Testis (tissue), 2 donors: ENCODE measurements at regions not wholly inside any gene's neighbourhood (a gene's known extent, or its start where the extent isn't known, plus 50 kb on each side); places are given as distances from the start of the nearest gene placed in this dataset.

Experiments used
- CTCF ChIP-seq, 3 experiments: fragments of 450-650 bp in 2 of 3; fragments of 200-600 bp in 1 of 3; sonication (generic) in 1 of 3; IDR thresholded peaks; one replicate each; pipeline ENCODE4 v1.5.1; 2016 to 2019; ENCODE audit warnings: antibody characterized with exemption in 3 of 3, mild to moderate bottlenecking in 2 of 3, moderate library complexity in 1 of 3
- POLR2A ChIP-seq: fragments of 450-650 bp; IDR thresholded peaks from one replicate; pipeline ENCODE4 v1.6.1; 2017; ENCODE audit warnings: antibody characterized with exemption, mild to moderate bottlenecking, moderate library complexity

DNA sequence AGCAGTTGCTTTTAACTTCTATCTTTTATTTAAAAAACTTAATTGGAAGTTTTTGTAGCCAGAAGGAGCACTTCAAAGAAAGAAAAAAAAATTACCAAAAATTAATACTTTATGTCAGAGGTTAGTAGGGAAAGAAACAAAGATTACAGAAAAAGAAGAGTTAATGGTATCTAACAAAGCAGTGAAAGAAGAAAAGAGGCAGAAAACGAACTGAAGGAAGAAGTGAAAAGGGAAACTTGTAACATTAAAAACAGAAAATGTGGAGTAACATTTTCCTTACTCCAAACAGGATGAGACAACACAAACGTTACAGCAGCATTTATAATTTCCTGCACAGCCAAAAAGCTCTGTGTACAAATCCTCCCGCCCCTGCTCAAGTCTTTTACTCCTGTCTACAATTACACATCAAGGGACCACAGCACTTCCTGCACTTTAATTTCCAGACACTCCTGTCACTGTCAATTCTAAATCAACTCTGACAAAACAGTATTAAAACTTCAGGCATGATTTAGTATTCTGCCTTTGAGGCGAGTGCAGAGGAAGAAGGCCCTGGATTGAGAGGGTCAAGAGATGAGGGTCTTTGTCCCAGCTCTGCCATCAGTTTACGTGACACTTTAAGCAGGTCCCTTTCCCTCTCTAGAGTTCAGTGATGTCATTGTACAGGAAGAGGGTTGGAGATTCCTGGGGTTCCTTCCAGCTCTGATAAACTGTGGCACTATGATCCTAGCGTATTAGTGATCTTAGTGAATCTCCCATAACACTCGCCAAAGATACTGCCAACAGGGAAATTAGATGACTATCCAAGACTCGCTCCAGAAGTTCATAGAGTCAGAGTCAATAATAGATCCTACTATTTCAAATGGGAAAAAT, 53.2 kb upstream of the LSM14A start:
- no peak for TF ChIP-seq CTCF (IDR thresholded peaks at IDR 0.05)
- TF ChIP-seq POLR2A = no peak
